ENCODE measurements at regions not wholly inside any gene's neighbourhood (a gene's known extent, or its start where the extent isn't known, plus 50 kb on each side); places are given as distances from the start of the nearest gene placed in this dataset.

GRCh38 chr2:122830157-122830556 lies 1074.7 kb downstream of the TSN start:
- no peak for TF ChIP-seq EZH2 (IDR thresholded peaks at IDR 0.05; ENCODE audit: borderline replicate concordance, insufficient read depth, low read depth, low read length, poor library complexity, severe bottlenecking)
- TF ChIP-seq, protein P1, sequence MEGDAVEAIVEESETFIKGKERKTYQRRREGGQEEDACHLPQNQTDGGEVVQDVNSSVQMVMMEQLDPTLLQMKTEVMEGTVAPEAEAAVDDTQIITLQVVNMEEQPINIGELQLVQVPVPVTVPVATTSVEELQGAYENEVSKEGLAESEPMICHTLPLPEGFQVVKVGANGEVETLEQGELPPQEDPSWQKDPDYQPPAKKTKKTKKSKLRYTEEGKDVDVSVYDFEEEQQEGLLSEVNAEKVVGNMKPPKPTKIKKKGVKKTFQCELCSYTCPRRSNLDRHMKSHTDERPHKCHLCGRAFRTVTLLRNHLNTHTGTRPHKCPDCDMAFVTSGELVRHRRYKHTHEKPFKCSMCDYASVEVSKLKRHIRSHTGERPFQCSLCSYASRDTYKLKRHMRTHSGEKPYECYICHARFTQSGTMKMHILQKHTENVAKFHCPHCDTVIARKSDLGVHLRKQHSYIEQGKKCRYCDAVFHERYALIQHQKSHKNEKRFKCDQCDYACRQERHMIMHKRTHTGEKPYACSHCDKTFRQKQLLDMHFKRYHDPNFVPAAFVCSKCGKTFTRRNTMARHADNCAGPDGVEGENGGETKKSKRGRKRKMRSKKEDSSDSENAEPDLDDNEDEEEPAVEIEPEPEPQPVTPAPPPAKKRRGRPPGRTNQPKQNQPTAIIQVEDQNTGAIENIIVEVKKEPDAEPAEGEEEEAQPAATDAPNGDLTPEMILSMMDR (IDR thresholded peaks at IDR 0.05): no peak
